Neutrophil (primary cell): ENCODE measurements at regions not wholly inside any gene's neighbourhood (a gene's known extent, or its start where the extent isn't known, plus 50 kb on each side); places are given as distances from the start of the nearest gene placed in this dataset.
"Not testable (repeated sequence)": the region's sequence is repeated elsewhere in the genome, so short reads cannot be mapped to it uniquely, and the experiment has no call there.

Source experiments
- H3K27ac ChIP-seq: fragments of 200-600 bp; sonication (generic); 2 replicates; pipeline ENCODE4 v1.5.1; 2016; ENCODE audit warnings: mild to moderate bottlenecking, moderate library complexity
- H3K27me3 ChIP-seq: fragments of 200-600 bp; sonication (generic); 2 replicates; pipeline ENCODE4 v1.6.0; 2016; ENCODE audit warnings: mild to moderate bottlenecking
- H3K36me3 ChIP-seq: fragments of 200-600 bp; sonication (generic); 2 replicates; pipeline ENCODE4 v1.5.1; 2017
- H3K4me1 ChIP-seq, 2 experiments: fragments of 200-600 bp in 1 of 2; sonication (generic) in 1 of 2; 1 replicate in 1 of 2; 2 replicates in 1 of 2; pipeline versions ENCODE4 v1.5.1 to v1.6.1; 2013 to 2016; ENCODE audit warnings: low read depth in 1 of 2, low read length in 1 of 2, mild to moderate bottlenecking in 1 of 2, moderate library complexity in 1 of 2; ENCODE audit not compliant: control insufficient read depth in 1 of 2, insufficient read depth in 1 of 2
- H3K4me3 ChIP-seq, 2 experiments: fragments of 200-600 bp in 1 of 2; sonication (generic) in 1 of 2; 1 replicate in 1 of 2; 2 replicates in 1 of 2; pipeline ENCODE4 v1.5.1; 2013 to 2016; ENCODE audit warnings: low read depth in 1 of 2, low read length in 1 of 2, mild to moderate bottlenecking in 1 of 2, moderate library complexity in 1 of 2
- H3K9me3 ChIP-seq: fragments of 200-600 bp; sonication (generic); 2 replicates; pipeline ENCODE4 v1.5.1; 2016
- TF ChIP-seq, protein P1 (sequence below): fragments of 200-600 bp; sonication (generic); IDR thresholded peaks from 2 replicates; pipeline ENCODE4 v1.5.1; 2016; ENCODE audit warnings: antibody characterized with exemption

DNA sequence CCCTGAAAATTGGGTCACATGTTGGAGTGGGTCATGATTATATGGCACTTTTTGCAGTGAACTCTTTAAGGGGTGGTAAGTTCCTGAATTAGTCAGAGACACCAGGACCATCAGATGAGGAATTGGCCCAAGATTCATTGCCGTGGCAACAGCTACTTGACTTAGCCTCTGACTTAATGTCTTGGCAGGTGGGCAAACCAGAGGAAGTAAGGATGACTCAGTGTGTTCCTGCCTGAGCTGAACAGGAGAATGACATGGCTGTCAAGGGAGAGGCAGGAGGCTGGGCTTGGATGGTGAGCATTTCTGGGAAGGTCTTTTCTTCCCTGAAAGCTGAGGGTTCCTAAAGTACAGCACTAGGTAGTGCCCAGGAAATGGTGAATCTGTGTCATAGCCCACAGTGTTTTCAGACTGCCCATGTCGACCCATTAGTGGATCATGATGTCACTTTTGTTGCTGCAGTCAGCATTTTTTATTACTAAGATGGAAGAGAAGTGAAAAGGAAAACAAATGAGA lies 170.1 kb upstream of the PWP1 start:
- no peak overlapping the region for H3K27ac ChIP-seq
- no peak overlapping the region for H3K4me3 ChIP-seq
- H3K4me1 ChIP-seq, result peaks cover 4 to 19% of the 10 kb centered on the region in 2 experiments
- TF ChIP-seq, protein P1, sequence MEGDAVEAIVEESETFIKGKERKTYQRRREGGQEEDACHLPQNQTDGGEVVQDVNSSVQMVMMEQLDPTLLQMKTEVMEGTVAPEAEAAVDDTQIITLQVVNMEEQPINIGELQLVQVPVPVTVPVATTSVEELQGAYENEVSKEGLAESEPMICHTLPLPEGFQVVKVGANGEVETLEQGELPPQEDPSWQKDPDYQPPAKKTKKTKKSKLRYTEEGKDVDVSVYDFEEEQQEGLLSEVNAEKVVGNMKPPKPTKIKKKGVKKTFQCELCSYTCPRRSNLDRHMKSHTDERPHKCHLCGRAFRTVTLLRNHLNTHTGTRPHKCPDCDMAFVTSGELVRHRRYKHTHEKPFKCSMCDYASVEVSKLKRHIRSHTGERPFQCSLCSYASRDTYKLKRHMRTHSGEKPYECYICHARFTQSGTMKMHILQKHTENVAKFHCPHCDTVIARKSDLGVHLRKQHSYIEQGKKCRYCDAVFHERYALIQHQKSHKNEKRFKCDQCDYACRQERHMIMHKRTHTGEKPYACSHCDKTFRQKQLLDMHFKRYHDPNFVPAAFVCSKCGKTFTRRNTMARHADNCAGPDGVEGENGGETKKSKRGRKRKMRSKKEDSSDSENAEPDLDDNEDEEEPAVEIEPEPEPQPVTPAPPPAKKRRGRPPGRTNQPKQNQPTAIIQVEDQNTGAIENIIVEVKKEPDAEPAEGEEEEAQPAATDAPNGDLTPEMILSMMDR, result no peak
- H3K36me3 ChIP-seq, result no peaks in the 10 kb centered on the region
- no peaks in the 10 kb centered on the region for H3K9me3 ChIP-seq
- H3K27me3 ChIP-seq, result no peaks in the 10 kb centered on the region

DNA sequence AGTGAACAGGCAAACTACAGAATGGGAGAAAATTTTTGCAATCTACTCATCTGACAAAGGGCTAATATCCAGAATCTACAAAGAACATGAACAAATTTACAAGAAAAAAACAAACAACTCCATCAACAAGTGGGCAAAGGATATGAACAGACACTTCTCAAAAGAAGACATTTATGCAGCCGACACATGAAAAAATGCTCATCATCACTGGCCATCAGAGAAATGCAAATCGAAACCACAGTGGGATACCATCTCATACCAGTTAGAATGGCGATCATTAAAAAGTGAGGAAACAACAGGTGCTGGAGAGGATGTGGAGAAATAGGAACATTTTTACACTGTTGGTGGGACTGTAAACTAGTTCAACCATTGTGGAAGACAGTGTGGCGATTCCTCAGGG lies 167.8 kb upstream of the PWP1 start:
- not testable (repeated sequence) for H3K27ac ChIP-seq, H3K4me3 ChIP-seq, H3K36me3 ChIP-seq, H3K9me3 ChIP-seq, H3K27me3 ChIP-seq
- peaks cover 6 to 26% of the 10 kb centered on the region in 2 experiments for H3K4me1 ChIP-seq

DNA sequence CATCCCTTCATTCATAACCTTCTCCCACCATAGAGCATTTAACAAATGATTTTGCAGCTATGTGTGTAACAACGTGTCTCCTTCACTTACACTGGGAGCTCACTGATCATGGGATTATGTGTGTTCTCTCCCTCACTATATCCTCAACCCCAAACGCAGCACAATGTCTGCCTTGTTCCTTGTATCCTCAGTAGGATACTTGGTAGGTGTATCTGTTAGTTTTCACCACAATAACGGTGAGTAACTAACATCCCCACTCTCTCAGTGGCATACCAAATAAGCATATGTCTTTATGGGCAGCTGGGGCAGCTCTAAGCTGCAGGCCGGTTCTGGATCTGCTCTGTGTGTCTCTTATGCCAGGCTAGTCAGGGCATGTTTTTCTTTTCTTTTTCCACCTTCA lies 166.7 kb upstream of the PWP1 start:
- Histone ChIP-seq H3K36me3 (no peaks in the 10 kb centered on the region), H3K4me1 (peaks cover 6 to 31% of the 10 kb centered on the region in 2 experiments), H3K4me3 (no peak overlapping the region), H3K27ac (no peak overlapping the region), H3K27me3 (no peaks in the 10 kb centered on the region), H3K9me3 (no peaks in the 10 kb centered on the region)
- TF ChIP-seq, protein P1, result no peak

DNA sequence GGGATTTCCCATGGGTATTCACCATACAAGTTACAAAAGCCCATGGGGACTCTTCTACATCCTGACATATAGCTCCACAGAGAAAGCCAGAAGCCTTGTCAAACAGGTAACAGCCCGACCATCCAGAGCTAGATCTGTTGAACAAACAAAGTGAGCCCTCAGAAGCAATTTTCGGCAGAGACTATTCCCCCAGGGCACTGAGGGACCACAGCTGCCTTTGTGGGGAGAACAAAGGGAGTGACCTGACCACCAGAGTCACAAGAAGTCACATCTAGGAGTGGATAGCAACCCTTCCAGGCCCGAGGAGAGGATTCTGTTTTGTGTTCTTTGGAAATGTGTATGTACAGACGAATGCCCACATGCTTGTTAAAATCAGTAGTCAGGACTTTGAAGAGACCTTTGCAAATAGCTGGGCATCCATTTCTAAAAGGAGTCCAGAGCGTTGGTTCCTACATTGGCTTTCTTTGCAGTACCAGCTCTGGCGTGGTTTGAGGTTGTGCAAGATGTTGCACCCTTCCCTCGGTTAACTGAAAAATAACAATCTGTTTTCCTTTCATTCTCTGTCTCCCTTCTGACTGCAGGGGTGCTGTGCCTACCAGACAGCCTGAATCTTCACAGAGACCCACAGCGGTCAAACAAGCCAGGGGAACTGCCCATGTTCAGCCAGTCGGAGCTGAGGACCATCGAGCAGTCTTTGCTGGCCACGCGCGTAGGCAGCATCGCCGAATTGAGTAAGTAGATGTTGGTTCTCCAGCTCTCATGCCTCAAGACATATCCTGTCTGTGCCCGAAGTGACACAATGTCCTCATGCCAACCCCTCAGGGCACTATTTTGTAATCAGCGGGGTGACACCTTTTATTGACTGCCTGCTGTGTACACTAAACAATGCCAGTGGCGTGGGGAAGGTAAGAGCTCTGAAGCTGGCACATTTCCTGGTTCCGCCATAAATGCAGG lies 165.4 kb upstream of the PWP1 start:
- peak overlapping the region; percentile 33 to 35 for H3K4me3 ChIP-seq
- TF ChIP-seq, protein P1, result no peak

DNA sequence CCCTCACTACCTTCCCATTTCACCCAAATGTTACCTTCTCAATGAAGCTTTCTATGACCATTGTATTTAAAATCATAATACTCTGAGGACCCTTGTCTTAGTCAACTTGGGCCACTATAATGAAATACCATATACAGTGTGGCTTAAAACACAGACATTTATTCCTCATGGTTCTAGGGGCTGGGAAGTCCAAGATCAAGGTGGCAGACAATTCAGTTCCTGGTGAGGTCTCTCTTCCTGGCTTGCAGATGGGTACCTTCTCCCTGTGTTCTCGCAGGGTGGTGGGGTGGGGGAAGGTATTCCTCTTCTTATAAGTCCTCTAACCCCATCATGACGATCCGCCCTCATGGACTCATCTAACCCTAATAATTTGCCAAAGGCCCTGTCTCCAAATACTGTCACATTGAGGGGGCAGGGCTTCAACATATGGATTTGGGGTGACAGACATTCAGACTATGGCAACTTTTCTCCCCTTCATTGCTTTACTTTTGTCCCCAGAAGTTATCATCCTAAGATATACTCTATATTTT lies 163.7 kb upstream of the PWP1 start:
- TF ChIP-seq, protein P1, result no peak
- Histone ChIP-seq H3K36me3 (no peaks in the 10 kb centered on the region), H3K27ac (no peak overlapping the region), H3K9me3 (no peaks in the 10 kb centered on the region), H3K27me3 (no peaks in the 10 kb centered on the region), H3K4me3 (no peak overlapping the region), H3K4me1 (peaks cover 6 to 22% of the 10 kb centered on the region in 2 experiments)

More for the DNA sequence above, 165.4 kb upstream of the PWP1 start:
- peaks cover 6 to 28% of the 10 kb centered on the region in 2 experiments for H3K4me1 ChIP-seq
- no peaks in the 10 kb centered on the region for H3K9me3 ChIP-seq
- no peaks in the 10 kb centered on the region for H3K27me3 ChIP-seq
- H3K36me3 ChIP-seq, result no peaks in the 10 kb centered on the region
- peak overlapping the region; percentile 69 for H3K27ac ChIP-seq
